IMR-90 (cell line): ENCODE measurements at regions not wholly inside any gene's neighbourhood (a gene's known extent, or its start where the extent isn't known, plus 50 kb on each side); places are given as distances from the start of the nearest gene placed in this dataset.

Source experiments
- ATAC-seq: fragments of 200-7000 bp; cut with Tn5 transposase; 2 replicates; pipeline ENCODE4 v1.9.1; 2020; ENCODE audit warnings: low read depth, mild to moderate bottlenecking, moderate library complexity
- BruUV-seq: library from RNA; stranded (reverse); fragments of 400-500 nt; replicated peaks from 2 replicates; lab custom pipeline; 2021; lab: Mats Ljungman, UMichigan
- CTCF ChIA-PET: fragments of 300-600 bp; formaldehyde crosslinking; extraction: SDS; loops from one replicate; lab custom pipeline; 2021; ENCODE audit warnings: antibody characterized with exemption; lab: Yijun Ruan, JAX
- POLR2A ChIA-PET: fragments of 300-600 bp; sonication (Branson Sonifier 250); formaldehyde crosslinking; loops from one replicate; lab custom pipeline; 2022; ENCODE audit warnings: antibody characterized with exemption; ENCODE audit not compliant: unreplicated experiment; lab: Charles Lee
- DNase-seq: peaks from one replicate; pipeline ENCODE4 v3.0.0; 2013
- H2AFZ ChIP-seq: replicated peaks from 2 replicates; pipeline ENCODE3; 2013; ENCODE audit warnings: low read length, mild to moderate bottlenecking; ENCODE audit not compliant: poor library complexity
- H2AK5ac ChIP-seq: 2 replicates; pipeline ENCODE4 v1.6.1; 2013; ENCODE audit warnings: low read depth, low read length, inconsistent platforms
- H2AK9ac ChIP-seq: replicated peaks from 2 replicates; pipeline ENCODE3; 2013; ENCODE audit warnings: mild to moderate bottlenecking, low read depth, low read length, moderate library complexity; ENCODE audit not compliant: poor library complexity
- H2BK120ac ChIP-seq: 2 replicates; pipeline ENCODE4 v1.6.1; 2013; ENCODE audit warnings: low read depth, low read length, inconsistent platforms
- H2BK15ac ChIP-seq: 3 replicates; pipeline ENCODE4 v1.6.1; 2013; ENCODE audit warnings: low read depth, low read length, inconsistent platforms
- H2BK20ac ChIP-seq: 2 replicates; pipeline ENCODE4 v1.6.1; 2013; ENCODE audit warnings: low read depth, mild to moderate bottlenecking, inconsistent platforms, low read length, moderate library complexity
- H2BK5ac ChIP-seq: 2 replicates; pipeline ENCODE4 v1.6.1; 2013; ENCODE audit warnings: mild to moderate bottlenecking, low read depth, low read length, inconsistent platforms; ENCODE audit not compliant: poor library complexity, severe bottlenecking
- H3K14ac ChIP-seq: replicated peaks from 2 replicates; pipeline ENCODE4 v1.6.1; 2013; ENCODE audit warnings: low read depth, low read length, inconsistent platforms
- H3K18ac ChIP-seq: 2 replicates; pipeline ENCODE4 v1.6.1; 2013; ENCODE audit warnings: low read depth, low read length, control low read depth
- H3K23ac ChIP-seq: 2 replicates; pipeline ENCODE4 v1.6.1; 2013; ENCODE audit warnings: low read depth, low read length, inconsistent platforms
- H3K27ac ChIP-seq: 2 replicates; pipeline ENCODE4 v1.5.1; 2013; ENCODE audit warnings: mild to moderate bottlenecking, control low read depth, low read length; ENCODE audit not compliant: insufficient read depth
- H3K27me3 ChIP-seq: 2 replicates; pipeline ENCODE4 v1.6.1; 2013; ENCODE audit warnings: low read length; ENCODE audit not compliant: control insufficient read depth, insufficient read depth
- H3K36me3 ChIP-seq: 2 replicates; pipeline ENCODE4 v1.6.1; 2013; ENCODE audit warnings: low read length, mixed read lengths; ENCODE audit not compliant: control insufficient read depth, insufficient read depth
- H3K4ac ChIP-seq: 2 replicates; pipeline ENCODE4 v1.6.1; 2013; ENCODE audit warnings: low read depth, low read length, inconsistent platforms
- H3K4me1 ChIP-seq: 2 replicates; pipeline ENCODE4 v1.6.1; 2013; ENCODE audit warnings: low read length, mixed read lengths; ENCODE audit not compliant: control insufficient read depth, insufficient read depth
- H3K4me2 ChIP-seq: 2 replicates; pipeline ENCODE4 v1.6.1; 2013; ENCODE audit warnings: low read depth, mild to moderate bottlenecking, control low read depth, low read length, moderate library complexity
- H3K4me3 ChIP-seq: 2 replicates; pipeline ENCODE4 v1.5.1; 2013; ENCODE audit warnings: low read depth, mild to moderate bottlenecking, control low read depth, low read length, moderate library complexity; ENCODE audit not compliant: insufficient read depth
- H3K56ac ChIP-seq: 2 replicates; pipeline ENCODE4 v1.6.1; 2013; ENCODE audit warnings: low read length, inconsistent platforms; ENCODE audit not compliant: insufficient read depth; ENCODE audit errors: extremely low read depth
- H3K79me1 ChIP-seq, 2 experiments: 2 replicates each; pipeline ENCODE4 v1.6.1; 2013; ENCODE audit warnings: low read length in 2 of 2, inconsistent platforms in 1 of 2, low read depth in 1 of 2
- H3K9ac ChIP-seq: 2 replicates; pipeline ENCODE4 v1.6.1; 2013; ENCODE audit warnings: low read depth, low read length, control low read depth
- H3K9me1 ChIP-seq: 2 replicates; pipeline ENCODE4 v1.6.1; 2013; ENCODE audit warnings: low read length, inconsistent platforms; ENCODE audit not compliant: insufficient read depth
- H3K9me3 ChIP-seq: 2 replicates; pipeline ENCODE4 v1.6.1; 2013; ENCODE audit warnings: low read length; ENCODE audit not compliant: control insufficient read depth, insufficient read depth
- H4K20me1 ChIP-seq: 2 replicates; pipeline ENCODE4 v1.6.1; 2013; ENCODE audit warnings: low read length, inconsistent platforms; ENCODE audit not compliant: insufficient read depth
- H4K5ac ChIP-seq: 2 replicates; pipeline ENCODE4 v1.6.1; 2013; ENCODE audit warnings: mild to moderate bottlenecking, low read depth, low read length, control low read depth
- H4K8ac ChIP-seq, 2 experiments: 2 replicates each; pipeline ENCODE4 v1.6.1; 2013; ENCODE audit warnings: low read depth in 2 of 2, low read length in 2 of 2, control low read depth in 1 of 2, inconsistent platforms in 1 of 2
- H4K91ac ChIP-seq: 2 replicates; pipeline ENCODE4 v1.6.1; 2013; ENCODE audit warnings: low read depth, low read length, inconsistent platforms; ENCODE audit not compliant: insufficient read depth
- BHLHE40 ChIP-seq: fragments of 150-350 bp; IDR thresholded peaks from 2 replicates; pipeline ENCODE4 v1.6.1; 2016; ENCODE audit warnings: mild to moderate bottlenecking, low read depth, low read length
- CEBPB ChIP-seq: IDR thresholded peaks from 2 replicates; pipeline ENCODE4 v1.6.1; 2012; ENCODE audit warnings: low read depth, low read length, improper control_type of control experiment
- CHD1 ChIP-seq: IDR thresholded peaks from 2 replicates; pipeline ENCODE4 v1.6.1; 2012; ENCODE audit warnings: low read depth, low read length, improper control_type of control experiment
- CTCF ChIP-seq: conservative IDR thresholded peaks from 2 replicates; pipeline ENCODE4 v1.5.1; 2012; ENCODE audit warnings: mild to moderate bottlenecking, low read depth, low read length, improper control_type of control experiment
- ELK1 ChIP-seq: fragments of 150-350 bp; IDR thresholded peaks from 2 replicates; pipeline ENCODE4 v1.6.1; 2016; ENCODE audit warnings: low read depth, mild to moderate bottlenecking, low read length, moderate library complexity, borderline replicate concordance
- FOS ChIP-seq: fragments of 150-350 bp; IDR thresholded peaks from 2 replicates; pipeline ENCODE4 v1.6.1; 2016; ENCODE audit warnings: low read depth, low read length
- MAFK ChIP-seq: IDR thresholded peaks from 2 replicates; pipeline ENCODE4 v1.6.1; 2012; ENCODE audit warnings: low read depth, low read length, improper control_type of control experiment
- MAZ ChIP-seq: IDR thresholded peaks from 2 replicates; pipeline ENCODE4 v1.6.1; 2012; ENCODE audit warnings: low read depth, mild to moderate bottlenecking, low read length, improper control_type of control experiment, moderate library complexity, borderline replicate concordance
- MXI1 ChIP-seq: IDR thresholded peaks from 2 replicates; pipeline ENCODE4 v1.6.1; 2012; ENCODE audit warnings: low read depth, mild to moderate bottlenecking, low read length, moderate library complexity, borderline replicate concordance
- NFE2L2 ChIP-seq: fragments of 150-350 bp; IDR thresholded peaks from 2 replicates; pipeline ENCODE4 v1.6.1; 2016; ENCODE audit warnings: low read depth, mild to moderate bottlenecking, low read length
- POLR2A ChIP-seq: IDR thresholded peaks from 2 replicates; pipeline ENCODE4 v1.6.1; 2012; ENCODE audit warnings: mild to moderate bottlenecking, low read depth, low read length
- RAD21 ChIP-seq: IDR thresholded peaks from 2 replicates; pipeline ENCODE4 v1.6.1; 2012; ENCODE audit warnings: low read length, improper control_type of control experiment
- RCOR1 ChIP-seq: IDR thresholded peaks from 2 replicates; pipeline ENCODE4 v1.6.1; 2012; ENCODE audit warnings: mild to moderate bottlenecking, low read length, improper control_type of control experiment; ENCODE audit not compliant: insufficient replicate concordance
- RFX5 ChIP-seq: IDR thresholded peaks from 2 replicates; pipeline ENCODE4 v1.8.0; 2012; ENCODE audit warnings: low read depth, mild to moderate bottlenecking, low read length, moderate library complexity
- SMC3 ChIP-seq: fragments of 150-350 bp; IDR thresholded peaks from 2 replicates; pipeline ENCODE4 v1.6.1; 2016; ENCODE audit warnings: low read depth, mild to moderate bottlenecking, antibody characterized with exemption, low read length, moderate library complexity
- USF2 ChIP-seq: fragments of 150-350 bp; IDR thresholded peaks from 2 replicates; pipeline ENCODE4 v1.6.1; 2017; ENCODE audit warnings: mild to moderate bottlenecking, antibody characterized with exemption, low read length, low read depth
- WGBS, 2 experiments: methylation state at CpG; one replicate each; pipeline versions ENCODE4 v1.1.5 to v1.1.7; 2013; ENCODE audit warnings: missing lambda C conversion rate in 2 of 2; ENCODE audit not compliant: insufficient read length in 1 of 2; ENCODE audit errors: extremely low coverage in 2 of 2; 5-methylcytosine and 5-hydroxymethylcytosine counted together
- dilution Hi-C: fragments of 300-500 bp; cut with HindIII; formaldehyde crosslinking; loops from one replicate; pipeline ENCODE4 v1.14.3; 2018; ENCODE audit warnings: low sequenced_read_pairs; ENCODE audit not compliant: unreplicated experiment
- in situ Hi-C: fragments of 300-500 bp; cut with MboI; formaldehyde crosslinking; loops from 3 replicates; pipeline ENCODE4 v1.14.3; 2019; ENCODE audit warnings: low sequenced_read_pairs, inconsistent platforms, mixed read lengths
- intact Hi-C: fragments of 100-400 bp; cut with micrococcal nuclease; formaldehyde crosslinking; loops from 2 replicates; pipeline ENCODE4 v1.10.0; 2022

GRCh38 chr9:106769331-106769730 is 93.6 kb upstream of the ZNF462 start:
- H4K91ac ChIP-seq, result no peak overlapping the region
- no peak overlapping the region for H2AK5ac ChIP-seq
- H3K27me3 ChIP-seq, result peaks cover 2% of the 10 kb centered on the region
- no peaks in the 10 kb centered on the region for H3K36me3 ChIP-seq
- no peaks in the 10 kb centered on the region for H3K4me1 ChIP-seq
- H3K56ac ChIP-seq, result no peak overlapping the region
- no peak overlapping the region for H3K27ac ChIP-seq
- POLR2A ChIA-PET, result interaction anchor here (0.6 kb wide), 1 partner anchor 490 kb away, joined by 12 read pairs; no protein-coding TSS in a partner anchor
- ATAC-seq, result no peak
- H4K5ac ChIP-seq, result no peak overlapping the region
- H4K20me1 ChIP-seq, result no peaks in the 10 kb centered on the region
- dilution Hi-C loops, result no loop called here
- H4K8ac ChIP-seq, result no peak overlapping the region
- in situ Hi-C loops, result no loop called here
- no peak overlapping the region for H3K4me2 ChIP-seq
- H3K14ac ChIP-seq, result no peak overlapping the region
- no peaks in the 10 kb centered on the region for H3K79me1 ChIP-seq
- no peaks in the 10 kb centered on the region for H3K9me3 ChIP-seq
- H2BK5ac ChIP-seq, result no peak overlapping the region
- H3K18ac ChIP-seq, result no peak overlapping the region
- no peak overlapping the region for H2BK20ac ChIP-seq
- intact Hi-C loops, result no loop called here
- H2BK120ac ChIP-seq, result no peak overlapping the region
- no peak overlapping the region for H3K4ac ChIP-seq
- no peak for DNase-seq
- TF ChIP-seq CTCF, result no peak
- no peak for TF ChIP-seq CHD1
- TF ChIP-seq CEBPB, result no peak
- TF ChIP-seq MAFK, result no peak
- TF ChIP-seq POLR2A, result no peak
- no peak for TF ChIP-seq MXI1
- no peak for TF ChIP-seq NFE2L2
- TF ChIP-seq RFX5, result no peak
- no peak for TF ChIP-seq RCOR1
- TF ChIP-seq USF2, result no peak
- TF ChIP-seq ELK1, result no peak
- TF ChIP-seq FOS, result no peak
- TF ChIP-seq SMC3, result no peak
- no peak for TF ChIP-seq BHLHE40
- TF ChIP-seq RAD21, result no peak
- TF ChIP-seq MAZ, result no peak
- no TSS peak for BruUV-seq
- no peak overlapping the region for H3K23ac ChIP-seq
- H3K9me1 ChIP-seq, result no peaks in the 10 kb centered on the region
- 0% methylated on average over 1 of the region's 7 CpGs; no CpG with 5 or more reads in 1 of the 2 experiments for WGBS, 2 experiments
- H2AFZ ChIP-seq, result no peak overlapping the region
- H2AK9ac ChIP-seq, result no peak overlapping the region
- H3K4me3 ChIP-seq, result no peak overlapping the region
- CTCF ChIA-PET, result no interaction called here
- H3K9ac ChIP-seq, result no peak overlapping the region
- H2BK15ac ChIP-seq, result no peak overlapping the region
